Muscle layer of colon (tissue), 2 donors: ENCODE measurements at regions not wholly inside any gene's neighbourhood (a gene's known extent, or its start where the extent isn't known, plus 50 kb on each side); places are given as distances from the start of the nearest gene placed in this dataset.

ENCODE experiments used
- H3K27ac ChIP-seq: one replicate; pipeline ENCODE4 v1.7.0; 2013; ENCODE audit warnings: low read depth, mild to moderate bottlenecking, low read length, moderate library complexity
- H3K27me3 ChIP-seq, 2 donors: one replicate each; pipeline ENCODE4 v1.7.0; 2013; ENCODE audit warnings: low read length in 2 of 2, mild to moderate bottlenecking in 2 of 2; ENCODE audit not compliant: insufficient read depth in 2 of 2, control insufficient read depth in 1 of 2
- H3K36me3 ChIP-seq: one replicate; pipeline ENCODE4 v1.7.0; 2013; ENCODE audit warnings: mild to moderate bottlenecking, low read length; ENCODE audit not compliant: insufficient read depth
- H3K4me1 ChIP-seq: one replicate; pipeline ENCODE4 v1.7.0; 2013; ENCODE audit warnings: mild to moderate bottlenecking, low read length; ENCODE audit not compliant: insufficient read depth
- H3K4me3 ChIP-seq, 2 donors: one replicate each; pipeline ENCODE4 v1.7.0; 2013; ENCODE audit warnings: low read length in 2 of 2, low read depth in 1 of 2, mild to moderate bottlenecking in 1 of 2, moderate library complexity in 1 of 2
- H3K9ac ChIP-seq: one replicate; pipeline ENCODE4 v1.7.0; 2013; ENCODE audit warnings: low read length
- H3K9me3 ChIP-seq: one replicate; pipeline ENCODE4 v1.7.0; 2013; ENCODE audit warnings: mild to moderate bottlenecking, low read length
- donor health status: abdominal sarcoma.
- donor health status: Adenocarcinoma of cecum.

- Histone ChIP-seq H3K36me3 (no peaks in the 10 kb centered on the region), H3K27me3 (no peaks in the 10 kb centered on the region), H3K9me3 (no peaks in the 10 kb centered on the region), H3K27ac (no peak overlapping the region), H3K4me1 (no peaks in the 10 kb centered on the region), H3K4me3 (no peak overlapping the region), H3K9ac (no peak overlapping the region)
Measured at GRCh38 chr13:72290962-72291681, 424.1 kb upstream of the DACH1 start.

- H3K27me3 ChIP-seq = no peaks in the 10 kb centered on the region
- H3K9ac ChIP-seq = no peak overlapping the region
- no peak overlapping the region for H3K27ac ChIP-seq
- H3K4me3 ChIP-seq = no peak overlapping the region
- H3K9me3 ChIP-seq = no peaks in the 10 kb centered on the region
- no peaks in the 10 kb centered on the region for H3K4me1 ChIP-seq
- H3K36me3 ChIP-seq = no peaks in the 10 kb centered on the region
Measured at GRCh38 chr13:72286421-72286820, 419.4 kb upstream of the DACH1 start.

- no peaks in the 10 kb centered on the region for H3K9me3 ChIP-seq
- H3K9ac ChIP-seq = no peak overlapping the region
Measured at GRCh38 chr13:72284791-72285190, 417.8 kb upstream of the DACH1 start.

GRCh38 chr13:72261732-72262131, 394.7 kb upstream of the DACH1 start:
- Histone ChIP-seq H3K4me1 (no peaks in the 10 kb centered on the region), H3K9ac (no peak overlapping the region), H3K27me3 (no peaks in the 10 kb centered on the region), H3K27ac (no peak overlapping the region), H3K36me3 (no peaks in the 10 kb centered on the region), H3K9me3 (no peaks in the 10 kb centered on the region), H3K4me3 (no peak overlapping the region)

More at GRCh38 chr13:72284791-72285190, 417.8 kb upstream of the DACH1 start:
- Histone ChIP-seq H3K27ac (no peak overlapping the region), H3K4me3 (no peak overlapping the region), H3K27me3 (no peaks in the 10 kb centered on the region), H3K4me1 (no peaks in the 10 kb centered on the region), H3K36me3 (no peaks in the 10 kb centered on the region)

GRCh38 chr13:72259528-72259927, 392.5 kb upstream of the DACH1 start:
- no peaks in the 10 kb centered on the region for H3K9me3 ChIP-seq
- H3K36me3 ChIP-seq = no peaks in the 10 kb centered on the region
- H3K4me1 ChIP-seq = no peaks in the 10 kb centered on the region
- H3K4me3 ChIP-seq = no peak overlapping the region
- no peaks in the 10 kb centered on the region for H3K27me3 ChIP-seq
- no peak overlapping the region for H3K27ac ChIP-seq
- no peak overlapping the region for H3K9ac ChIP-seq

GRCh38 chr13:72258340-72258981, 391.5 kb upstream of the DACH1 start:
- no peaks in the 10 kb centered on the region for H3K9me3 ChIP-seq
- H3K4me3 ChIP-seq = no peak overlapping the region
- H3K9ac ChIP-seq = no peak overlapping the region
- H3K4me1 ChIP-seq = no peaks in the 10 kb centered on the region
- H3K27ac ChIP-seq = no peak overlapping the region
- no peaks in the 10 kb centered on the region for H3K36me3 ChIP-seq
- H3K27me3 ChIP-seq = no peaks in the 10 kb centered on the region

GRCh38 chr13:72255908-72256307, 388.9 kb upstream of the DACH1 start:
- Histone ChIP-seq H3K9ac (no peak overlapping the region), H3K27ac (no peak overlapping the region), H3K36me3 (no peaks in the 10 kb centered on the region), H3K4me3 (no peak overlapping the region), H3K27me3 (no peaks in the 10 kb centered on the region), H3K4me1 (no peaks in the 10 kb centered on the region), H3K9me3 (no peaks in the 10 kb centered on the region)

- Histone ChIP-seq H3K9me3 (no peaks in the 10 kb centered on the region), H3K4me3 (no peak overlapping the region), H3K27me3 (no peaks in the 10 kb centered on the region), H3K9ac (no peak overlapping the region), H3K36me3 (no peaks in the 10 kb centered on the region), H3K27ac (no peak overlapping the region), H3K4me1 (no peaks in the 10 kb centered on the region)
Measured at GRCh38 chr13:72253754-72254153, 386.8 kb upstream of the DACH1 start.

- no peaks in the 10 kb centered on the region for H3K4me1 ChIP-seq
- no peaks in the 10 kb centered on the region for H3K27me3 ChIP-seq
- H3K27ac ChIP-seq = no peak overlapping the region
- no peak overlapping the region for H3K9ac ChIP-seq
- no peaks in the 10 kb centered on the region for H3K9me3 ChIP-seq
- no peaks in the 10 kb centered on the region for H3K36me3 ChIP-seq
- H3K4me3 ChIP-seq = no peak overlapping the region
Measured at GRCh38 chr13:72246396-72246795, 379.4 kb upstream of the DACH1 start.

- no peak overlapping the region for H3K27ac ChIP-seq
Measured at GRCh38 chr13:72244788-72245187, 377.8 kb upstream of the DACH1 start.

GRCh38 chr13:72230131-72230530, 363.1 kb upstream of the DACH1 start:
- Histone ChIP-seq H3K9ac (no peak overlapping the region), H3K4me1 (no peaks in the 10 kb centered on the region), H3K4me3 (no peak overlapping the region), H3K9me3 (no peaks in the 10 kb centered on the region), H3K27ac (no peak overlapping the region), H3K36me3 (no peaks in the 10 kb centered on the region), H3K27me3 (no peaks in the 10 kb centered on the region)

More at GRCh38 chr13:72244788-72245187, 377.8 kb upstream of the DACH1 start:
- H3K36me3 ChIP-seq = no peaks in the 10 kb centered on the region
- H3K27me3 ChIP-seq = no peaks in the 10 kb centered on the region
- H3K9ac ChIP-seq = no peak overlapping the region
- no peaks in the 10 kb centered on the region for H3K4me1 ChIP-seq
- no peaks in the 10 kb centered on the region for H3K9me3 ChIP-seq
- no peak overlapping the region for H3K4me3 ChIP-seq

GRCh38 chr13:72229067-72229466, 362.1 kb upstream of the DACH1 start:
- Histone ChIP-seq H3K36me3 (no peaks in the 10 kb centered on the region), H3K4me1 (no peaks in the 10 kb centered on the region), H3K27me3 (no peaks in the 10 kb centered on the region)

More at GRCh38 chr13:72229067-72229466, 362.1 kb upstream of the DACH1 start:
- Histone ChIP-seq H3K9ac (no peak overlapping the region), H3K27ac (no peak overlapping the region), H3K4me3 (no peak overlapping the region), H3K9me3 (no peaks in the 10 kb centered on the region)
